ENCODE measurements at regions not wholly inside any gene's neighbourhood (a gene's known extent, or its start where the extent isn't known, plus 50 kb on each side); places are given as distances from the start of the nearest gene placed in this dataset.

- no peak for TF ChIP-seq CTCF (IDR thresholded peaks at IDR 0.05)
- no peak for TF ChIP-seq POLR2A (IDR thresholded peaks at IDR 0.05)
- TF ChIP-seq EP300 (IDR thresholded peaks at IDR 0.05; ENCODE audit: low read depth), result no peak
Measured at GRCh38 chr21:14875186-14875585, 189.6 kb downstream of the NRIP1 start.
